Testis (tissue), 2 donors: ENCODE measurements at regions not wholly inside any gene's neighbourhood (a gene's known extent, or its start where the extent isn't known, plus 50 kb on each side); places are given as distances from the start of the nearest gene placed in this dataset.

Experiments used
- CTCF ChIP-seq, 3 experiments: fragments of 450-650 bp in 2 of 3; fragments of 200-600 bp in 1 of 3; sonication (generic) in 1 of 3; IDR thresholded peaks; one replicate each; pipeline ENCODE4 v1.5.1; 2016 to 2019; ENCODE audit warnings: antibody characterized with exemption in 3 of 3, mild to moderate bottlenecking in 2 of 3, moderate library complexity in 1 of 3
- POLR2A ChIP-seq: fragments of 450-650 bp; IDR thresholded peaks from one replicate; pipeline ENCODE4 v1.6.1; 2017; ENCODE audit warnings: antibody characterized with exemption, mild to moderate bottlenecking, moderate library complexity

- TF ChIP-seq POLR2A = no peak
- no peak for TF ChIP-seq CTCF (IDR thresholded peaks at IDR 0.05)
Measured at GRCh38 chr19:22519152-22519551, 97.0 kb upstream of the ZNF98 start.
